Amniotic stem cell (primary cell): ENCODE measurements at regions not wholly inside any gene's neighbourhood (a gene's known extent, or its start where the extent isn't known, plus 50 kb on each side); places are given as distances from the start of the nearest gene placed in this dataset.

Experiments used
- DNase-seq: peaks from one replicate; lab custom pipeline; 2025; lab: John Stamatoyannopoulos, UW

DNA sequence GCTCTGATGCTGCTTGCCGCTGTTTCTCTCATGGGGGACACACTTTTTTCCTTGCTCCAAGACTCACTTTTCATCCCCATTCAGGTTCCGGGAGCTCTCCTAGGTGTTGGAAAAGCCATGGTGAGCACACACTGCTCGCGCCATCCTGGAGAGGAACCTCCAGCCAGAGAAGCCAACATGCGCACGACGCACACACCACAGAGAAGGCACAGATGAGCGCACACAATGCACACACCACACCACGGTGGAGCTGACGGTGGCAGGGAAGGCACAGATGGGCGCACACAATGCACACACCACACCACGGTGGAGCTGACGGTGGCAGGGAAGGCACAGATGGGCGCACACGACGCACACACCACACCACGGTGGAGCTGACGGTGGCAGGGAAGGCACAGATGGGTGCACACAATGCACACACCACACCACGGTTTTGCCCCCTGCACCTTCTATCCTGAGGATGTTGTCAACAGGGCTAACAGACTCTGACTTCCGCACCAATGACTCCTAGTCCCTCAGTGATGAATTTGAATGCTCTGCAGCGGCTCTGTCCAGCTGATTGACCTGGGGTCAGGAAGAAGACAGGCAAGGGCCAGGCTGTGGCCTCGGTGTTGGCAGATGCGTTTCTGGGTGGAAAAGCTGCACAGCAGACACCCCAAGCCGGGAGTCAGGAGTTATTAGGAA is 154.7 kb downstream of the ERMARD start:
- DNase-seq: no peak

GRCh38 chr6:169905041-169905807 is 153.8 kb downstream of the ERMARD start:
- DNase-seq: no peak

DNA sequence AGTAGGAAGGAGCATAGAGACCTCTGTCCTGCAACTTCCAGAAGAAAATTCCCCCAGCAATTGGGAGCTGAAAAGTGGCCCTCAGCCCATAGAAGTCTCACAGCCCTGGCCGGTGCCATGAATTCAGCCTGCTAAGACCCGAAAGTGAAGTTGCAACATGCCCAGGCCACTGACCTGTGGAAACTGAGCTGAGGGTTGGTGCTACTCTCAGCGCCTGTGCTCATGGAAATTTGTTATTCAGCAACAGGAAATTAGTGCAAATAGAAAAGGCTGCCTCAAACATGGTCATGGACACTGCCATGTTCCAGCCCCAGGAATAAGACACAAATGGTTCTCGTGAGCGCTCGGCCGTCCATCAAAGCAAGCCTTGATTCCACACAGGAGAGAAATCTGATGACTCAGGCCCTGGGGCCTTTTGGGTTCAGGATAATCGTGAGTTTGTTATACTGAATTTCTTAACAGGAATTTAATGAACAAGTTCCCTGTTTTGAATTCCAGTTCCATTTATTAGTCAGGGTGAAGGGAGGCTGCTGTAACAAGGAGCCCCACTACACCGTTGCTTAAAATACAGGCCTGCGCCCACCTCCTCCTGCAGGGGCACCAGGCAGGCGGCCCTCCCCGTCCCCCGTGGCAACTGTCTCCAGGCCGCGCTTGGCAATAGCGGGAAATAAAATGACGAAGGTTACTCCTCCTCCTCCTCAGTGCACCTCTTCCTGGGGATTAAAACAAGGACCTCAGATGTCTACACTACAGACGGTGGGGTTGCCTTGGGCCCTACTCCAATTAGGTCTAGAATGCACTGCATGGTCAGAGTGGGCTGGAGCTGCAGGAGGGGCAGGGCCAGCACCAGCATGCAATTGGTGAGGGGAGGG is 152.9 kb downstream of the ERMARD start:
- DNase-seq: no peak

DNA sequence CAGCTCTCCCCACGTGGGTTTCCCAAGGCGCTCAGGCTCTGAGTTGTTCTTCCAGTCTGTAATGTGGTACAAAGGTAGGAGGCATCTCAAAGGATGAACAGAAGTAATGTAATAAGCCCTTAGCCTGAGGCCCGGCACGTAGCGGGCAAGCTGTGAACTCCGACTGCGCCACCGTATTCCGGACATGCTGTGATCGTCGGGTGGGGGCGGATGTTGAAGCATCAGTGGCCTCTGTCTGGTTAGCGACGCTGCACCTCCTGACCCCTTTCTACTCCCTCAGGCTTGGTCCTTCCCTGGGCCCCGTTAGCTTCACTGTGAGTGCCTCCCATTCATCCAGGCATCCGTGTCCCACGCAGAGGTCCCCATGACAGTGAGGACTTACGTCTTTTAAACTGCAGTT is 151.7 kb downstream of the ERMARD start:
- DNase-seq: no peak

DNA sequence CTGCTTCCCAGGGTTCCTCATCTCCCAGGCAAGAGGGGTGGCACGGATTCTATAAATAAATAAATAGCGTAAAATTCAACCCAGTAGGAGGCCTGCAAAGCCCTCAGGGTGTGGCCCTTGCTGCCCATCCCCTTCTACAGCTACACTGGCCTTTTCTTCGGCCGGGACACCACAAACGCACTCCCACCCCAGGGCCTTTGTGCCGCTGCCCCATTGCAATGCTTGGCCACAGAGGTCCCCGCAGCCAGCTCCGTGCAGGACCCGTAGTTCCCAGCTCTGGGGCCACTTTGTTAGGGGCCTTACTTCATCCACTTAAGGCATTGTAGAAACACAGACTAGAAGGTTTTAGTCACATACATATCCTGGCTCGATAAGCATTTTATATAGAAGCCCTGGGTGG is 151.2 kb downstream of the ERMARD start:
- no peak for DNase-seq

GRCh38 chr6:169902070-169902469 is 150.6 kb downstream of the ERMARD start:
- DNase-seq: no peak

- no peak for DNase-seq
Measured at GRCh38 chr6:169899481-169900145, 148.2 kb downstream of the ERMARD start.

GRCh38 chr6:169898788-169899480 is 147.5 kb downstream of the ERMARD start:
- DNase-seq: no peak

DNA sequence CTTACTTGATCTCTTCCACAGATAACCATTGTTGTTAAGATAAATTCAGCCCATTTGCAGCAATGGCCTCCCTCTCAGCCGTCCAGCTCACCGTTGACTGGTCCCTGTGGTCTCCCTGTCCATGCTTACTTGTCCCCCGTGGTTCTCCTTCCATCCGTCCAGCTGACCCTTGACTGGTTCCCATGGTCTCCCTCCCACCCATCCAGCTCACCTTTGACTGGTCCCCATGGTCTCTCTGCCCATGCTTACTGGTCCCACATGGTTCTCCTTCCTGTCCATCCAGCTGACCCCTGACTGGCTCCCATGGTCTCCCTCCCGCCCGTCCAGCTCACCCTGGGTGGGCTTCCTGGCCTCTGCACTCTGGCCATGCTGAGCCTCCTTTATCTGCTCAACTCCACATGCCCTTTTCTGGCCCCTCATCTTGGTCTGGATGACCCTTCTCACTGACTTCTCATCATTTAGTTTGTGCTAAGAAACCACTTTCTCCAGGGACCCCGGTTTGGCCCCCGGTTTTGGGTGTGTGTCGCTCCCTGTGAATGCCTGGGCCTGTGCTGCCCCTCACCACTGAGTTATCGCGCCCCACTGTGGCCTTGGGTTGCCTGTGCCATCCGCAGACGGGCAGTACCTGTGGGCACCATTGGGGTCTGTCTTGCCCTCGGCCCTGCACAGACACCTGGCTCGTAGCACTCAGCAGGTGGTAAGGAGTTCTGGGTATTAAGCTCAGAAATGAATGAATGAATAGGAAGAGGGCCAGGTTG is 146.4 kb downstream of the ERMARD start:
- DNase-seq: no peak

GRCh38 chr6:169896826-169897456 is 145.5 kb downstream of the ERMARD start:
- no peak for DNase-seq

DNA sequence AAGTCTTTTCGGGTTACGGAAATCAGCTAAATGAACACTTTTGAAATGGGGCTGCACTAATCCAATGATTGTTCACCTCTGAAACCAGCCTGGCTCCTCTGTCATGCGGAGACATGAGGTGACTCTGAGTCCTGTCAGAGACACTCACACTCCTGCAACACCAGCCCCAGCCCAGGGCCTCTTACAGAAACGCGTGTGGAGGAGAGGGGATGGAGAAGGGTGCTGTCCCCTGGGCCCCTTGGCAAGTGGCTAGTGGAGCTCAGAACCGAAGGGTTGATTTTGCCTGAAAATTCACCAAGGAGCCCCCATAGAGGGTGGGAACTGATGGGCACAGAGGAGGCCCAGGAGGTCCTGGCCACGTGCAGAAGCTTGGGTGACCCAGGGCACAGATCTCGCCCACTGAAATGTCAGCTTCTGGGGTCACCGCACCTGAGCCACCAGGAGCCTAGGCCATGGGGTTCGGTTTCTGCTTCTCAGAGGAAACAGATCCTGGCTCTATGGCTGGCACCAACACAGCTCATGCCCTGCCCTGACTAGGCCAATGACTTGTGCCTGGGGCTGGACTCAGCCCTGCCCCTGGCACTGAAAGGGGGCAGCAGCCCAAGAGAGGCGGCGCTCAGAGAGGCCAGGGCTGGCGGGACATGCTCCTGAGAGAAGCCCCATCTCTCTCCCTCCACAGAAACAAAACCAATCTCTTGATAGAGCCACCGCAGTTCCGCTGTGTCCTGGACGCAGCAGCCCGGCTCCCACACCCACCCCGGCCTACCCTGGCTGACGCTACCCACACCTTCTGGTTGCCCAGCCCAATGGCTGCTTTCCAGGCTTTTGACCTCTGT is 144.7 kb downstream of the ERMARD start:
- no peak for DNase-seq

GRCh38 chr6:169895000-169895759 is 143.8 kb downstream of the ERMARD start:
- DNase-seq: no peak

DNA sequence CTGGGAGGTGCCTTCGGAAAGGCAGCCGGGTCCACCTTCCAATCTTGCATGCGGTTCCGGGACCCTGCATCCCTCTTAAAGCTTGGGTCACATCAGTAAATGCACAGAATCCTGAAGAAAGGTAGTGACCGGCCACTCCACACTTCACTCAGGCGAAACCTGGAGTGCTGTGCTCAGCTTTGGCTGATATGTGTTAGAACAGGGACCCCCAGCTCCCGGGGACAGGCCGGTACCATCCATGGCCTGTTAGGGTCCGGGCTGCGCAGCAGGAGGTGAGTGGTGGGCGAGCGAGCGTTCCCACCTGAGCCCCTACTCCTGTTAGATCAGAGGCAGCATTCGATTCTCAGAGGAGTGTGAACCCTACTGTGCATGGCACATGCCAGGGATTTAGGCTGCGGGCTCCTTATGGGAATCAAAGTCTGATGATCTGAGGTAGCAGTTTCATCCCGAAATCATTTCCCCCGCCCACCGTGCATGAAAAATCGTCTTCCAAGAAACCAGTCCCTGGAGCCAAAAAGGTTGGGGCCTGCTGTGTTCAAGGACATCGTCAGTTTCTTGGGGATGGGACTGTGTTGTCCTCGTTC is 143.0 kb downstream of the ERMARD start:
- no peak for DNase-seq

- no peak for DNase-seq
Measured at GRCh38 chr6:169893624-169894023, 142.2 kb downstream of the ERMARD start.

GRCh38 chr6:169891846-169892245 is 140.4 kb downstream of the ERMARD start:
- no peak for DNase-seq

GRCh38 chr6:169891421-169891820 is 140.0 kb downstream of the ERMARD start:
- no peak for DNase-seq

DNA sequence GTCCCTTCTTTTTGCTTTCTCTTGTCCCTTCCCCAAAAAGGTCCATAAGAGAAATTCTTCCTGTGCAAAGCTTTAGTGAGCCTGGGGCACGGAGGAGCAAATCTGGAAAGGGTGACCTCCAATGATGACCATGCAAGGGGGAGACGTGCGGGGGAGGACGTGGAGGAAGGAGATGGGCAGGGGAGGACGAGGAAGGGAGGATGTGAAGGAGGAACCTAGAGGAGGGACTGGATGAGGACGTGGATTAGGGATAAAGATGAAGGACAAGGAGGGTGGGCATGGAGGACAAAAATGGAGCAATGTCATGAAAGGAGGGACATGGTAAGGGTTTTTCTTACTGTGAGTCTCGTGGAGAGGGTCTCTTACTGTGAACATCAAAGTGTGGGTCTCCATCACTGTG is 139.5 kb downstream of the ERMARD start:
- DNase-seq: no peak

DNA sequence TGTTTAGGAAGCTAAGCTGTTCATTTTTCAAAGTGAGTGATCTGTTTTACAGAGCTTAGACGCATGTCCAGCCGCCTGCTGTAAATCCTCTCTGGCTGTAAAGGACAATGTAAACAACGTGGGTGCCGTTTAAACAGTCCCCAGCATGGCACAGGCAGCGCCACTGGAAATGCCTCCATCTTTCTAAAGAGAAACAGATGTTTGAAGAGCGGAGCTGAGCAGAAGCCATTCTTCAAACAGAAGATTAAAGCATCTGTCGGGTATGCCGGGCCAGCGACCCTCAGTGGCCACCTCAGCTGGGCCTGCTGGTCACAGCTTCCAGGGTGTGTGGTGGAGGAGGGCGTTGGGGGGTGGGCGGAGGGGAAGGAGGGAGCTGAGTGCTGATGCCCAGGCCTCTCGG is 138.6 kb downstream of the ERMARD start:
- DNase-seq: no peak
